DND-41 (cell line): ENCODE measurements at regions not wholly inside any gene's neighbourhood (a gene's known extent, or its start where the extent isn't known, plus 50 kb on each side); places are given as distances from the start of the nearest gene placed in this dataset.

Experiments used
- EZH2 ChIP-seq: IDR thresholded peaks from 3 replicates; pipeline ENCODE4 v1.6.1; 2012; ENCODE audit warnings: borderline replicate concordance, low read depth, mild to moderate bottlenecking, moderate library complexity, low read length, inconsistent platforms; ENCODE audit not compliant: severe bottlenecking
- TF ChIP-seq, protein P1 (sequence below): IDR thresholded peaks from 2 replicates; pipeline ENCODE4 v1.5.1; 2012; ENCODE audit warnings: borderline replicate concordance, low read length, moderate library complexity, mild to moderate bottlenecking; ENCODE audit not compliant: poor library complexity, severe bottlenecking; ENCODE audit errors: extremely low read depth

DNA sequence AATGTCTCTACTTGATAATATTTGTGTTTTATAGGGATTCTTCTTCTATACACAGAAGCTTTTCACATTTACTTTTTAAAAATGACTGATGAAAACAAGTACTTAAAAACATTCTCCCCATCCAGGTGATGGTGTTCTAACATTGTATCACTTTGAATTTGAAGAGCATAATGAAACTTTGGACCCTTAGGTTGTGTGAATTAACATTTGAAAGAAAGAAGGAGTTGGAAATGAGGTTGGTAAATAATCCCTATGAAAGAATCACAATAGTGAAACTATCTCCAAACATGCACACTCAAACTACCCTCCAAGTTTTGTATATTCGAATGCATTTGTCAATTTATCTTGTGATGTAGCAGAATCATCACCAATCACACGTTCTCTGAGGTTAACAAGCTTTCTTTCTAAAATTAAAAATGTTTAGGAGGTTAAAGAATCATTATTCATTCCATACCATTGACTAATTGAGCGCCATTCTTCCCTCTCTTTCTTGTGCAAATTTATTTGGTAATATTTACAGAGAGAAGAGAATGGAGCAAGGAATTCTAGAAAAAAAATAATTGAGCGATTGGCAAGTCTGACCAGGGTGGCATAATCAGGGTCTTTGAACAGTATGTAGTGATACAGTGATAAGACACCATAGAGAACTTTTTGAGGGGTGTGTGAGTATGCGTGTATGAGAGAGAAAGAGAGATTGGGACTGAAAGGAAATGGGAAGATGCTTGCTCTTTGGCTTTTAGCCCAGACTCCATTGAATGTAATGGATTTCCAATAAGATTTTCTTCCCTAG is 260.0 kb upstream of the NRXN1 start:
- TF ChIP-seq, protein P1, sequence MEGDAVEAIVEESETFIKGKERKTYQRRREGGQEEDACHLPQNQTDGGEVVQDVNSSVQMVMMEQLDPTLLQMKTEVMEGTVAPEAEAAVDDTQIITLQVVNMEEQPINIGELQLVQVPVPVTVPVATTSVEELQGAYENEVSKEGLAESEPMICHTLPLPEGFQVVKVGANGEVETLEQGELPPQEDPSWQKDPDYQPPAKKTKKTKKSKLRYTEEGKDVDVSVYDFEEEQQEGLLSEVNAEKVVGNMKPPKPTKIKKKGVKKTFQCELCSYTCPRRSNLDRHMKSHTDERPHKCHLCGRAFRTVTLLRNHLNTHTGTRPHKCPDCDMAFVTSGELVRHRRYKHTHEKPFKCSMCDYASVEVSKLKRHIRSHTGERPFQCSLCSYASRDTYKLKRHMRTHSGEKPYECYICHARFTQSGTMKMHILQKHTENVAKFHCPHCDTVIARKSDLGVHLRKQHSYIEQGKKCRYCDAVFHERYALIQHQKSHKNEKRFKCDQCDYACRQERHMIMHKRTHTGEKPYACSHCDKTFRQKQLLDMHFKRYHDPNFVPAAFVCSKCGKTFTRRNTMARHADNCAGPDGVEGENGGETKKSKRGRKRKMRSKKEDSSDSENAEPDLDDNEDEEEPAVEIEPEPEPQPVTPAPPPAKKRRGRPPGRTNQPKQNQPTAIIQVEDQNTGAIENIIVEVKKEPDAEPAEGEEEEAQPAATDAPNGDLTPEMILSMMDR, result no peak
- no peak for TF ChIP-seq EZH2
